IMR-90 (cell line): ENCODE measurements at regions not wholly inside any gene's neighbourhood (a gene's known extent, or its start where the extent isn't known, plus 50 kb on each side); places are given as distances from the start of the nearest gene placed in this dataset.

Experiments used
- ATAC-seq: fragments of 200-7000 bp; cut with Tn5 transposase; 2 replicates; pipeline ENCODE4 v1.9.1; 2020; ENCODE audit warnings: low read depth, mild to moderate bottlenecking, moderate library complexity
- BruUV-seq: library from RNA; stranded (reverse); fragments of 400-500 nt; replicated peaks from 2 replicates; lab custom pipeline; 2021; lab: Mats Ljungman, UMichigan
- CTCF ChIA-PET: fragments of 300-600 bp; formaldehyde crosslinking; extraction: SDS; loops from one replicate; lab custom pipeline; 2021; ENCODE audit warnings: antibody characterized with exemption; lab: Yijun Ruan, JAX
- POLR2A ChIA-PET: fragments of 300-600 bp; sonication (Branson Sonifier 250); formaldehyde crosslinking; loops from one replicate; lab custom pipeline; 2022; ENCODE audit warnings: antibody characterized with exemption; ENCODE audit not compliant: unreplicated experiment; lab: Charles Lee
- DNase-seq: peaks from one replicate; pipeline ENCODE4 v3.0.0; 2013
- H2AFZ ChIP-seq: replicated peaks from 2 replicates; pipeline ENCODE3; 2013; ENCODE audit warnings: low read length, mild to moderate bottlenecking; ENCODE audit not compliant: poor library complexity
- H2AK5ac ChIP-seq: 2 replicates; pipeline ENCODE4 v1.6.1; 2013; ENCODE audit warnings: low read depth, low read length, inconsistent platforms
- H2AK9ac ChIP-seq: replicated peaks from 2 replicates; pipeline ENCODE3; 2013; ENCODE audit warnings: mild to moderate bottlenecking, low read depth, low read length, moderate library complexity; ENCODE audit not compliant: poor library complexity
- H2BK120ac ChIP-seq: 2 replicates; pipeline ENCODE4 v1.6.1; 2013; ENCODE audit warnings: low read depth, low read length, inconsistent platforms
- H2BK15ac ChIP-seq: 3 replicates; pipeline ENCODE4 v1.6.1; 2013; ENCODE audit warnings: low read depth, low read length, inconsistent platforms
- H2BK20ac ChIP-seq: 2 replicates; pipeline ENCODE4 v1.6.1; 2013; ENCODE audit warnings: low read depth, mild to moderate bottlenecking, inconsistent platforms, low read length, moderate library complexity
- H2BK5ac ChIP-seq: 2 replicates; pipeline ENCODE4 v1.6.1; 2013; ENCODE audit warnings: mild to moderate bottlenecking, low read depth, low read length, inconsistent platforms; ENCODE audit not compliant: poor library complexity, severe bottlenecking
- H3K14ac ChIP-seq: replicated peaks from 2 replicates; pipeline ENCODE4 v1.6.1; 2013; ENCODE audit warnings: low read depth, low read length, inconsistent platforms
- H3K18ac ChIP-seq: 2 replicates; pipeline ENCODE4 v1.6.1; 2013; ENCODE audit warnings: low read depth, low read length, control low read depth
- H3K23ac ChIP-seq: 2 replicates; pipeline ENCODE4 v1.6.1; 2013; ENCODE audit warnings: low read depth, low read length, inconsistent platforms
- H3K27ac ChIP-seq: 2 replicates; pipeline ENCODE4 v1.5.1; 2013; ENCODE audit warnings: mild to moderate bottlenecking, control low read depth, low read length; ENCODE audit not compliant: insufficient read depth
- H3K27me3 ChIP-seq: 2 replicates; pipeline ENCODE4 v1.6.1; 2013; ENCODE audit warnings: low read length; ENCODE audit not compliant: control insufficient read depth, insufficient read depth
- H3K36me3 ChIP-seq: 2 replicates; pipeline ENCODE4 v1.6.1; 2013; ENCODE audit warnings: low read length, mixed read lengths; ENCODE audit not compliant: control insufficient read depth, insufficient read depth
- H3K4ac ChIP-seq: 2 replicates; pipeline ENCODE4 v1.6.1; 2013; ENCODE audit warnings: low read depth, low read length, inconsistent platforms
- H3K4me1 ChIP-seq: 2 replicates; pipeline ENCODE4 v1.6.1; 2013; ENCODE audit warnings: low read length, mixed read lengths; ENCODE audit not compliant: control insufficient read depth, insufficient read depth
- H3K4me2 ChIP-seq: 2 replicates; pipeline ENCODE4 v1.6.1; 2013; ENCODE audit warnings: low read depth, mild to moderate bottlenecking, control low read depth, low read length, moderate library complexity
- H3K4me3 ChIP-seq: 2 replicates; pipeline ENCODE4 v1.5.1; 2013; ENCODE audit warnings: low read depth, mild to moderate bottlenecking, control low read depth, low read length, moderate library complexity; ENCODE audit not compliant: insufficient read depth
- H3K56ac ChIP-seq: 2 replicates; pipeline ENCODE4 v1.6.1; 2013; ENCODE audit warnings: low read length, inconsistent platforms; ENCODE audit not compliant: insufficient read depth; ENCODE audit errors: extremely low read depth
- H3K79me1 ChIP-seq, 2 experiments: 2 replicates each; pipeline ENCODE4 v1.6.1; 2013; ENCODE audit warnings: low read length in 2 of 2, inconsistent platforms in 1 of 2, low read depth in 1 of 2
- H3K9ac ChIP-seq: 2 replicates; pipeline ENCODE4 v1.6.1; 2013; ENCODE audit warnings: low read depth, low read length, control low read depth
- H3K9me1 ChIP-seq: 2 replicates; pipeline ENCODE4 v1.6.1; 2013; ENCODE audit warnings: low read length, inconsistent platforms; ENCODE audit not compliant: insufficient read depth
- H3K9me3 ChIP-seq: 2 replicates; pipeline ENCODE4 v1.6.1; 2013; ENCODE audit warnings: low read length; ENCODE audit not compliant: control insufficient read depth, insufficient read depth
- H4K20me1 ChIP-seq: 2 replicates; pipeline ENCODE4 v1.6.1; 2013; ENCODE audit warnings: low read length, inconsistent platforms; ENCODE audit not compliant: insufficient read depth
- H4K5ac ChIP-seq: 2 replicates; pipeline ENCODE4 v1.6.1; 2013; ENCODE audit warnings: mild to moderate bottlenecking, low read depth, low read length, control low read depth
- H4K8ac ChIP-seq, 2 experiments: 2 replicates each; pipeline ENCODE4 v1.6.1; 2013; ENCODE audit warnings: low read depth in 2 of 2, low read length in 2 of 2, control low read depth in 1 of 2, inconsistent platforms in 1 of 2
- H4K91ac ChIP-seq: 2 replicates; pipeline ENCODE4 v1.6.1; 2013; ENCODE audit warnings: low read depth, low read length, inconsistent platforms; ENCODE audit not compliant: insufficient read depth
- CEBPB ChIP-seq: IDR thresholded peaks from 2 replicates; pipeline ENCODE4 v1.6.1; 2012; ENCODE audit warnings: low read depth, low read length, improper control_type of control experiment
- FOS ChIP-seq: fragments of 150-350 bp; IDR thresholded peaks from 2 replicates; pipeline ENCODE4 v1.6.1; 2016; ENCODE audit warnings: low read depth, low read length
- MAFK ChIP-seq: IDR thresholded peaks from 2 replicates; pipeline ENCODE4 v1.6.1; 2012; ENCODE audit warnings: low read depth, low read length, improper control_type of control experiment
- MAZ ChIP-seq: IDR thresholded peaks from 2 replicates; pipeline ENCODE4 v1.6.1; 2012; ENCODE audit warnings: low read depth, mild to moderate bottlenecking, low read length, improper control_type of control experiment, moderate library complexity, borderline replicate concordance
- RAD21 ChIP-seq: IDR thresholded peaks from 2 replicates; pipeline ENCODE4 v1.6.1; 2012; ENCODE audit warnings: low read length, improper control_type of control experiment
- RCOR1 ChIP-seq: IDR thresholded peaks from 2 replicates; pipeline ENCODE4 v1.6.1; 2012; ENCODE audit warnings: mild to moderate bottlenecking, low read length, improper control_type of control experiment; ENCODE audit not compliant: insufficient replicate concordance
- SMC3 ChIP-seq: fragments of 150-350 bp; IDR thresholded peaks from 2 replicates; pipeline ENCODE4 v1.6.1; 2016; ENCODE audit warnings: low read depth, mild to moderate bottlenecking, antibody characterized with exemption, low read length, moderate library complexity
- dilution Hi-C: fragments of 300-500 bp; cut with HindIII; formaldehyde crosslinking; loops from one replicate; pipeline ENCODE4 v1.14.3; 2018; ENCODE audit warnings: low sequenced_read_pairs; ENCODE audit not compliant: unreplicated experiment
- in situ Hi-C: fragments of 300-500 bp; cut with MboI; formaldehyde crosslinking; loops from 3 replicates; pipeline ENCODE4 v1.14.3; 2019; ENCODE audit warnings: low sequenced_read_pairs, inconsistent platforms, mixed read lengths
- intact Hi-C: fragments of 100-400 bp; cut with micrococcal nuclease; formaldehyde crosslinking; loops from 2 replicates; pipeline ENCODE4 v1.10.0; 2022
- TF ChIP-seq, protein P1 (sequence below): conservative IDR thresholded peaks from 2 replicates; pipeline ENCODE4 v1.5.1; 2012; ENCODE audit warnings: mild to moderate bottlenecking, low read depth, low read length, improper control_type of control experiment

DNA sequence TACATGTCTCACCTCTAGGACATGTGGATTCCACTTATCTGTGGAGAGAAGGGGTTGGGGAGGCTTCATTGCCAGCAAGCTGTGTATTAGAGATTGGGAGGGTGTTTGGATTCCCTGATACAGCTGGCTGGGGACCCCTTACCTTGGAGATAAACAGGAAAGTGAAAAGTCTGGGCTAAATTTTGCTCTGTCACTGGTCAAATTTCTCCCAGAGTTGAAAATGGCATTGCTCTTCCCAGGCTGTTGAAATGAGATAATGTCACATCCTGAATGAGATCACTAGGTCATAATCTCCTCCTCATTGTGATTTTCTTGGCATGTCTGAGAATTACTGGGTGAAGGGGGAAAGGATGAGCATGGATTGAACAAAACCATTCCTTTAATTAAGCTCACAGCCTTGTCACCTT is 265.0 kb upstream of the PARD3B start:
- no peak for ATAC-seq
- ChIA-PET CTCF (no interaction called here), POLR2A (no interaction called here)
- H3K4ac ChIP-seq, result no peak overlapping the region
- no peaks in the 10 kb centered on the region for H3K36me3 ChIP-seq
- H3K4me3 ChIP-seq, result no peak overlapping the region
- DNase-seq, result no peak
- no peaks in the 10 kb centered on the region for H3K9me1 ChIP-seq
- no peak for TF ChIP-seq CEBPB
- TF ChIP-seq, protein P1, sequence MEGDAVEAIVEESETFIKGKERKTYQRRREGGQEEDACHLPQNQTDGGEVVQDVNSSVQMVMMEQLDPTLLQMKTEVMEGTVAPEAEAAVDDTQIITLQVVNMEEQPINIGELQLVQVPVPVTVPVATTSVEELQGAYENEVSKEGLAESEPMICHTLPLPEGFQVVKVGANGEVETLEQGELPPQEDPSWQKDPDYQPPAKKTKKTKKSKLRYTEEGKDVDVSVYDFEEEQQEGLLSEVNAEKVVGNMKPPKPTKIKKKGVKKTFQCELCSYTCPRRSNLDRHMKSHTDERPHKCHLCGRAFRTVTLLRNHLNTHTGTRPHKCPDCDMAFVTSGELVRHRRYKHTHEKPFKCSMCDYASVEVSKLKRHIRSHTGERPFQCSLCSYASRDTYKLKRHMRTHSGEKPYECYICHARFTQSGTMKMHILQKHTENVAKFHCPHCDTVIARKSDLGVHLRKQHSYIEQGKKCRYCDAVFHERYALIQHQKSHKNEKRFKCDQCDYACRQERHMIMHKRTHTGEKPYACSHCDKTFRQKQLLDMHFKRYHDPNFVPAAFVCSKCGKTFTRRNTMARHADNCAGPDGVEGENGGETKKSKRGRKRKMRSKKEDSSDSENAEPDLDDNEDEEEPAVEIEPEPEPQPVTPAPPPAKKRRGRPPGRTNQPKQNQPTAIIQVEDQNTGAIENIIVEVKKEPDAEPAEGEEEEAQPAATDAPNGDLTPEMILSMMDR, result no peak
- no peak for TF ChIP-seq FOS
- no peak for TF ChIP-seq MAFK
- TF ChIP-seq RAD21, result no peak
- TF ChIP-seq RCOR1, result no peak
- TF ChIP-seq MAZ, result no peak
- TF ChIP-seq SMC3, result no peak
- no peak overlapping the region for H3K9ac ChIP-seq
- H2BK5ac ChIP-seq, result no peak overlapping the region
- H3K79me1 ChIP-seq, result no peaks in the 10 kb centered on the region
- no peak overlapping the region for H2AK9ac ChIP-seq
- no peak overlapping the region for H2AK5ac ChIP-seq
- no peak overlapping the region for H3K56ac ChIP-seq
- no peak overlapping the region for H4K8ac ChIP-seq
- H3K9me3 ChIP-seq, result peaks cover under 1% of the 10 kb centered on the region
- H3K4me1 ChIP-seq, result no peaks in the 10 kb centered on the region
- H4K5ac ChIP-seq, result no peak overlapping the region
- no peak overlapping the region for H2BK20ac ChIP-seq
- no peak overlapping the region for H2BK15ac ChIP-seq
- no peak overlapping the region for H3K18ac ChIP-seq
- in situ Hi-C loops (no loop called here), intact Hi-C loops (no loop called here), dilution Hi-C loops (no loop called here)
- no peak overlapping the region for H2AFZ ChIP-seq
- BruUV-seq, result no TSS peak
- H4K20me1 ChIP-seq, result no peaks in the 10 kb centered on the region
- peaks cover 34% of the 10 kb centered on the region for H3K27me3 ChIP-seq
- no peak overlapping the region for H3K14ac ChIP-seq
- no peak overlapping the region for H3K4me2 ChIP-seq
- H2BK120ac ChIP-seq, result no peak overlapping the region
- H3K23ac ChIP-seq, result no peak overlapping the region
- no peak overlapping the region for H3K27ac ChIP-seq
- H4K91ac ChIP-seq, result no peak overlapping the region
